Lung (tissue), 11 donors: ENCODE measurements at regions not wholly inside any gene's neighbourhood (a gene's known extent, or its start where the extent isn't known, plus 50 kb on each side); places are given as distances from the start of the nearest gene placed in this dataset.

Experiments
- ATAC-seq: fragments of 200-7000 bp; cut with Tn5 transposase; one replicate; pipeline ENCODE4 v1.9.1; 2020; ENCODE audit warnings: moderate number of reproducible peaks; ENCODE audit not compliant: insufficient read depth, low FRiP score
- DNase-seq, 3 donors: peaks; one replicate each; pipeline ENCODE4 v3.0.0-alpha.2; 2013 to 2017
- H3K27ac ChIP-seq, 2 donors: one replicate each; pipeline ENCODE4 v1.5.1; 2013; ENCODE audit warnings: mild to moderate bottlenecking in 2 of 2, moderate library complexity in 2 of 2, control low read depth in 1 of 2, inconsistent platforms in 1 of 2, low read depth in 1 of 2, low read length in 1 of 2
- H3K27me3 ChIP-seq, 3 donors: one replicate each; pipeline ENCODE4 v1.5.1; 2013; ENCODE audit warnings: low read length in 2 of 3; ENCODE audit not compliant: control insufficient read depth in 3 of 3, insufficient read depth in 3 of 3
- H3K36me3 ChIP-seq, 4 donors: one replicate each; pipeline ENCODE4 v1.5.1; 2013; ENCODE audit warnings: low read length in 4 of 4, mild to moderate bottlenecking in 1 of 4, moderate library complexity in 1 of 4; ENCODE audit not compliant: control insufficient read depth in 4 of 4, insufficient read depth in 4 of 4
- H3K4me1 ChIP-seq, 5 donors: one replicate each; pipeline ENCODE4 v1.5.1; 2013; ENCODE audit warnings: low read length in 5 of 5, mild to moderate bottlenecking in 2 of 5, moderate library complexity in 1 of 5; ENCODE audit not compliant: control insufficient read depth in 5 of 5, insufficient read depth in 5 of 5
- H3K4me3 ChIP-seq: one replicate; pipeline ENCODE4 v1.5.1; 2013; ENCODE audit warnings: mild to moderate bottlenecking, control low read depth, moderate library complexity
- H3K9ac ChIP-seq, 2 donors: one replicate each; pipeline ENCODE4 v1.5.1; 2013; ENCODE audit warnings: low read length in 2 of 2, control low read depth in 1 of 2; ENCODE audit not compliant: insufficient read depth in 1 of 2
- H3K9me3 ChIP-seq, 4 donors: one replicate each; pipeline ENCODE4 v1.5.1; 2013; ENCODE audit warnings: low read length in 3 of 4, mild to moderate bottlenecking in 1 of 4, moderate library complexity in 1 of 4; ENCODE audit not compliant: control insufficient read depth in 4 of 4, insufficient read depth in 3 of 4
- CTCF ChIP-seq: IDR thresholded peaks from 2 replicates; pipeline ENCODE4 v1.5.1; 2012; ENCODE audit warnings: mild to moderate bottlenecking; ENCODE audit errors: control extremely low read depth, extremely low read depth
- WGBS, 2 donors: extraction: QIAGEN DNeasy Blood & Tissue Kit; methylation state at CpG; one replicate each; pipeline ENCODE4 v1.1.7; 2013; 5-methylcytosine and 5-hydroxymethylcytosine counted together
- donor health status: control.
- donor health status: control.
- donor health status: Bipolar disorder and iron deficiency.
- donor health status: healthy.
- donor health status: DM: yes; HTN: yes; CAD: no.

- Histone ChIP-seq H3K4me1 (peaks cover 0 to 18% (median 11%) of the 10 kb centered on the region in 5 donors), H3K9me3 (peaks cover 0 to 7% (median 0%) of the 10 kb centered on the region in 4 donors), H3K4me3 (no peak overlapping the region), H3K9ac (peak overlapping the region in 1 of 2 donors; percentile 8), H3K27ac (peak overlapping the region in 1 of 2 donors; percentile 62), H3K36me3 (no peaks in the 10 kb centered on the region), H3K27me3 (peaks cover 0 to 2% (median 0%) of the 10 kb centered on the region in 3 donors)
- 38 to 56% methylated on average over 5 of the region's 5 CpGs for WGBS, 2 donors
- ATAC-seq = no peak
- TF ChIP-seq CTCF = no peak
- peak in 1 of 3 donors; percentile 24 for DNase-seq
Observed at GRCh38 chrX:39983715-39984114, 114.0 kb downstream of the BCOR start.

- DNase-seq = peak; percentile 83 to 92 (median 90)
Observed at GRCh38 chrX:39984191-39984956, 113.4 kb downstream of the BCOR start.

GRCh38 chrX:39985071-39985470 is 112.7 kb downstream of the BCOR start:
- Histone ChIP-seq H3K27ac (no peak overlapping the region), H3K9ac (no peak overlapping the region), H3K4me1 (peaks cover 0 to 18% (median 11%) of the 10 kb centered on the region in 5 donors), H3K4me3 (no peak overlapping the region), H3K36me3 (no peaks in the 10 kb centered on the region), H3K27me3 (peaks cover 0 to 3% (median 0%) of the 10 kb centered on the region in 3 donors), H3K9me3 (peaks cover 0 to 5% (median 0%) of the 10 kb centered on the region in 4 donors)
- ATAC-seq = no peak
- no peak for TF ChIP-seq CTCF
- no peak for DNase-seq
- 78 to 97% methylated on average over 8 to 9 of the region's 9 CpGs for WGBS, 2 donors

More at GRCh38 chrX:39984191-39984956, 113.4 kb downstream of the BCOR start:
- no peak for ATAC-seq
- Histone ChIP-seq H3K27ac (no peak overlapping the region), H3K36me3 (no peaks in the 10 kb centered on the region), H3K27me3 (peaks cover 0 to 2% (median 0%) of the 10 kb centered on the region in 3 donors), H3K4me1 (peaks cover 0 to 18% (median 11%) of the 10 kb centered on the region in 5 donors), H3K9me3 (peaks cover 0 to 5% (median 0%) of the 10 kb centered on the region in 4 donors), H3K9ac (no peak overlapping the region), H3K4me3 (no peak overlapping the region)
- 58 to 71% methylated on average over 14 of the region's 14 CpGs for WGBS, 2 donors
- TF ChIP-seq CTCF = no peak
